H1 (cell line): ENCODE measurements at regions not wholly inside any gene's neighbourhood (a gene's known extent, or its start where the extent isn't known, plus 50 kb on each side); places are given as distances from the start of the nearest gene placed in this dataset.
"Not testable (repeated sequence)": the region's sequence is repeated elsewhere in the genome, so short reads cannot be mapped to it uniquely, and the experiment has no call there.

Source experiments
- CTCF ChIA-PET: fragments of 300-600 bp; sonication (Branson Sonifier 250); formaldehyde crosslinking; loops from one replicate; lab custom pipeline; 2021; ENCODE audit not compliant: partially characterized antibody; lab: Charles Lee
- POLR2A ChIA-PET: fragments of 300-600 bp; sonication (Branson Sonifier 250); formaldehyde crosslinking; loops from one replicate; lab custom pipeline; 2021; ENCODE audit warnings: inconsistent platforms; ENCODE audit not compliant: partially characterized antibody; lab: Charles Lee
- DNase-seq, 2 experiments: peaks; one replicate each; pipeline versions ENCODE4 v3.0.0 to v3.0.0-alpha.2; 2010 to 2022; ENCODE audit warnings: low spot score in 2 of 2, low read depth in 1 of 2, mixed read lengths in 1 of 2
- FAIRE-seq: peaks from 2 replicates; lab custom pipeline; 2011; peaks lifted over from hg19 to GRCh38; lab: Jason Lieb, UNC
- H2AFZ ChIP-seq: 2 replicates; pipeline ENCODE4 v1.8.1; 2012; ENCODE audit warnings: low read length, inconsistent platforms
- H2AK5ac ChIP-seq: 2 replicates; pipeline ENCODE4 v1.6.1; 2013; ENCODE audit warnings: low read depth, low read length
- H2BK120ac ChIP-seq: replicated peaks from 2 replicates; pipeline ENCODE3; 2013; ENCODE audit warnings: low read depth, low read length, inconsistent platforms
- H2BK12ac ChIP-seq: 2 replicates; pipeline ENCODE4 v1.6.1; 2013; ENCODE audit warnings: low read depth, low read length
- H2BK15ac ChIP-seq: 2 replicates; pipeline ENCODE4 v1.6.1; 2013; ENCODE audit warnings: low read length
- H2BK20ac ChIP-seq: 2 replicates; pipeline ENCODE4 v1.6.1; 2013; ENCODE audit warnings: low read length
- H2BK5ac ChIP-seq: 2 replicates; pipeline ENCODE4 v1.6.1; 2013; ENCODE audit warnings: low read depth, low read length
- H3K14ac ChIP-seq: 2 replicates; pipeline ENCODE4 v1.6.1; 2013; ENCODE audit warnings: inconsistent platforms; ENCODE audit not compliant: insufficient read length
- H3K18ac ChIP-seq: 2 replicates; pipeline ENCODE4 v1.6.1; 2013; ENCODE audit warnings: low read length; ENCODE audit errors: extremely low read depth
- H3K23ac ChIP-seq: 2 replicates; pipeline ENCODE4 v1.6.1; 2013; ENCODE audit warnings: inconsistent platforms; ENCODE audit not compliant: insufficient read length
- H3K23me2 ChIP-seq: 2 replicates; pipeline ENCODE4 v1.6.1; 2013; ENCODE audit warnings: low read depth, low read length
- H3K27ac ChIP-seq: 2 replicates; pipeline ENCODE4 v1.6.1; 2011; ENCODE audit warnings: low read depth, low read length, inconsistent platforms
- H3K27me3 ChIP-seq, 4 experiments: replicated peaks in 1 of 4; 1 replicate in 1 of 4; 2 replicates in 3 of 4; pipeline versions ENCODE4 v1.6.1 to v1.8.1; 2011 to 2013; ENCODE audit warnings: low read length in 3 of 4, mild to moderate bottlenecking in 3 of 4, inconsistent platforms in 2 of 4, mixed read lengths in 2 of 4, moderate library complexity in 1 of 4; ENCODE audit not compliant: control insufficient read depth in 3 of 4, insufficient read depth in 3 of 4; ENCODE audit errors: extremely low read depth in 1 of 4
- H3K36me3 ChIP-seq, 4 experiments: 2 replicates each; pipeline versions ENCODE4 v1.6.1 to v1.8.1; 2011 to 2013; ENCODE audit warnings: mild to moderate bottlenecking in 4 of 4, low read length in 3 of 4, moderate library complexity in 2 of 4, control low read depth in 1 of 4, inconsistent platforms in 1 of 4; ENCODE audit not compliant: insufficient read depth in 4 of 4, control insufficient read depth in 2 of 4
- H3K4ac ChIP-seq: replicated peaks from 2 replicates; pipeline ENCODE3; 2013; ENCODE audit warnings: low read length, low read depth, mixed read lengths, inconsistent platforms; ENCODE audit not compliant: insufficient read length
- H3K4me1 ChIP-seq, 4 experiments: replicated peaks in 1 of 4; 1 replicate in 1 of 4; 2 replicates in 3 of 4; pipeline versions ENCODE4 v1.6.1 to v1.8.1; 2011 to 2013; ENCODE audit warnings: low read length in 3 of 4, inconsistent platforms in 2 of 4, mixed read lengths in 1 of 4; ENCODE audit not compliant: insufficient read depth in 4 of 4, control insufficient read depth in 3 of 4
- H3K4me2 ChIP-seq, 2 experiments: 2 replicates each; pipeline versions ENCODE4 v1.6.1 to v1.8.1; 2011 to 2013; ENCODE audit warnings: low read depth in 2 of 2, low read length in 2 of 2, control low read depth in 1 of 2, inconsistent platforms in 1 of 2, mild to moderate bottlenecking in 1 of 2; ENCODE audit not compliant: insufficient read depth in 1 of 2
- H3K4me3 ChIP-seq, 4 experiments: fragments of 200-600, 300-600 bp in 1 of 4; sonication (generic), shearing (Covaris generic), sonication (Bioruptor Twin) in 1 of 4; 2 replicates each; pipeline versions ENCODE4 v1.5.1 to v1.8.1; 2011 to 2016; ENCODE audit warnings: low read length in 4 of 4, low read depth in 3 of 4, control low read depth in 2 of 4, inconsistent platforms in 2 of 4, mild to moderate bottlenecking in 2 of 4, mixed read lengths in 1 of 4, moderate library complexity in 1 of 4; ENCODE audit not compliant: insufficient read depth in 2 of 4; ENCODE audit errors: extremely low read depth in 1 of 4
- H3K56ac ChIP-seq: replicated peaks from 2 replicates; pipeline ENCODE3; 2013; ENCODE audit warnings: low read depth, mild to moderate bottlenecking, mixed read lengths, low read length, inconsistent platforms; ENCODE audit not compliant: insufficient read length
- H3K79me1 ChIP-seq: 2 replicates; pipeline ENCODE4 v1.6.1; 2013; ENCODE audit warnings: low read depth, low read length, control low read depth
- H3K79me2 ChIP-seq, 2 experiments: 2 replicates each; pipeline versions ENCODE4 v1.6.1 to v1.8.1; 2012 to 2013; ENCODE audit warnings: low read length in 2 of 2, mild to moderate bottlenecking in 2 of 2, inconsistent platforms in 1 of 2; ENCODE audit not compliant: insufficient read depth in 2 of 2, control insufficient read depth in 1 of 2
- H3K9ac ChIP-seq, 4 experiments: replicated peaks in 1 of 4; 1 replicate in 1 of 4; 2 replicates in 3 of 4; pipeline versions ENCODE4 v1.6.1 to v1.8.1; 2011 to 2013; ENCODE audit warnings: low read depth in 3 of 4, low read length in 3 of 4, control low read depth in 2 of 4, mild to moderate bottlenecking in 2 of 4, moderate library complexity in 2 of 4, inconsistent platforms in 1 of 4; ENCODE audit errors: extremely low read depth in 1 of 4
- H3K9me3 ChIP-seq, 2 experiments: 2 replicates each; pipeline versions ENCODE4 v1.6.1 to v1.8.1; 2012 to 2013; ENCODE audit warnings: mild to moderate bottlenecking in 2 of 2, moderate library complexity in 2 of 2, control low read depth in 1 of 2, inconsistent platforms in 1 of 2, low read depth in 1 of 2, low read length in 1 of 2, mixed read lengths in 1 of 2; ENCODE audit not compliant: insufficient read depth in 2 of 2
- H4K20me1 ChIP-seq, 2 experiments: replicated peaks in 1 of 2; 2 replicates each; pipeline versions ENCODE3 to v1.8.1; 2011 to 2013; ENCODE audit warnings: inconsistent platforms in 2 of 2, low read length in 2 of 2, mild to moderate bottlenecking in 1 of 2; ENCODE audit not compliant: insufficient read depth in 2 of 2, control insufficient read depth in 1 of 2
- H4K5ac ChIP-seq: 2 replicates; pipeline ENCODE4 v1.6.1; 2013; ENCODE audit warnings: low read length, low read depth, mixed read lengths, inconsistent platforms; ENCODE audit not compliant: insufficient read length
- H4K8ac ChIP-seq: 2 replicates; pipeline ENCODE4 v1.8.0; 2013; ENCODE audit warnings: mild to moderate bottlenecking, moderate library complexity, low read length, inconsistent platforms; ENCODE audit not compliant: insufficient read depth; ENCODE audit errors: extremely low read depth
- H4K91ac ChIP-seq: replicated peaks from 2 replicates; pipeline ENCODE3; 2013; ENCODE audit warnings: low read length, mixed read lengths, inconsistent platforms; ENCODE audit not compliant: insufficient read length
- WGBS, 2 experiments: shearing (Covaris generic) in 1 of 2; methylation state at CpG; one replicate each; pipeline versions ENCODE4 v1.1.6 to v1.1.7; 2013 to 2015; ENCODE audit warnings: low lambda C conversion rate in 2 of 2, mixed read lengths in 2 of 2, inconsistent platforms in 1 of 2, low coverage in 1 of 2, missing lambda C conversion rate in 1 of 2; ENCODE audit not compliant: insufficient replicate concordance in 2 of 2, insufficient coverage in 1 of 2, insufficient read length in 1 of 2; ENCODE audit errors: extremely low coverage in 1 of 2, missing lambda C conversion rate in 1 of 2; 5-methylcytosine and 5-hydroxymethylcytosine counted together

DNA sequence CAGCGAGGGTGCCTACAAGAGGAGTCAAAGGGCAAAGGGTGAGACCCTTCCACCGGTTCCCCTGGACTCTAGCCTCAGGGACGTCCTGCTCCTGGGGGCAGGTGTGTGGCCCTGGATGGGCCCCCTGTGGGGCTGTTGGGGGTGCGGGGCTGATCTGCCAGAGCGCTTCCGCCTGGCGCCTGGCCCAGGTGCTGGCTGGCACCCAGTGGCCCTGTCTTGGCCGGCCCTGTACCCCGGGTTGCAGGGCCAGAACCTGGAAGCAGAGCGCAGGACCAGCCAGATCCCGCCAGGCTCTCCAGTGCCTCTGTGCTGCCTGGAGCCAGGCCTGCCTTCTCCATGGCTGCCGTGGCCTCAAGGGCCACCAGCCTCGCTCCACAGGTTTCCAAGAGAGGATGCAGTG lies 1625.8 kb upstream of the GOT2 start:
- H3K14ac ChIP-seq, H2BK12ac ChIP-seq, H2AFZ ChIP-seq, H3K79me2 ChIP-seq, H3K4ac ChIP-seq, H2BK15ac ChIP-seq, H4K8ac ChIP-seq, DNase-seq, H4K91ac ChIP-seq, H2BK20ac ChIP-seq, H3K56ac ChIP-seq, H3K4me2 ChIP-seq, H3K9ac ChIP-seq, H3K18ac ChIP-seq, H3K4me3 ChIP-seq, H3K27me3 ChIP-seq, H3K23ac ChIP-seq, H2AK5ac ChIP-seq, H3K23me2 ChIP-seq, H3K4me1 ChIP-seq, FAIRE-seq, CTCF ChIA-PET, H3K27ac ChIP-seq, POLR2A ChIA-PET, H3K79me1 ChIP-seq, H2BK5ac ChIP-seq, H2BK120ac ChIP-seq, H4K5ac ChIP-seq, H4K20me1 ChIP-seq, H3K36me3 ChIP-seq: not testable (repeated sequence)
- 98% methylated on average over 9 of the region's 13 CpGs; no CpG with 5 or more reads in 1 of the 2 experiments for WGBS, 2 experiments
- peaks cover 0 to 11% of the 10 kb centered on the region in 2 experiments; a peak in 1 of 4 replicates for H3K9me3 ChIP-seq

- peaks cover 0 to 11% of the 10 kb centered on the region in 2 experiments; a peak in 1 of 4 replicates for H3K9me3 ChIP-seq
- H2BK15ac ChIP-seq, H3K36me3 ChIP-seq, H3K56ac ChIP-seq, H3K4me1 ChIP-seq, FAIRE-seq, H3K4me2 ChIP-seq, H2AK5ac ChIP-seq, H4K91ac ChIP-seq, H3K27me3 ChIP-seq, CTCF ChIA-PET, H3K79me2 ChIP-seq, H4K5ac ChIP-seq, H3K79me1 ChIP-seq, H3K14ac ChIP-seq, H3K18ac ChIP-seq, H2BK20ac ChIP-seq, H3K4me3 ChIP-seq, H2BK5ac ChIP-seq, H3K4ac ChIP-seq, H3K27ac ChIP-seq, H3K23ac ChIP-seq, H4K20me1 ChIP-seq, H3K23me2 ChIP-seq, DNase-seq, H2BK12ac ChIP-seq, H3K9ac ChIP-seq, H4K8ac ChIP-seq, H2BK120ac ChIP-seq, POLR2A ChIA-PET, H2AFZ ChIP-seq: not testable (repeated sequence)
- 96% methylated on average over 15 of the region's 17 CpGs; no CpG with 5 or more reads in 1 of the 2 experiments for WGBS, 2 experiments
Observed at GRCh38 chr16:60359412-60359811, 1625.3 kb upstream of the GOT2 start.
